H1 (cell line): ENCODE measurements at regions not wholly inside any gene's neighbourhood (a gene's known extent, or its start where the extent isn't known, plus 50 kb on each side); places are given as distances from the start of the nearest gene placed in this dataset.

Experiments used
- BRCA1 ChIP-seq: IDR thresholded peaks from 2 replicates; pipeline ENCODE4 v1.6.1; 2012; ENCODE audit warnings: low read depth, low read length, improper control_type of control experiment
- CHD1 ChIP-seq: IDR thresholded peaks from 2 replicates; pipeline ENCODE4 v1.6.1; 2012; ENCODE audit warnings: low read depth, low read length, improper control_type of control experiment
- POLR2A ChIP-seq, 2 experiments: IDR thresholded peaks; 1 replicate in 1 of 2; 2 replicates in 1 of 2; pipeline ENCODE4 v1.6.1; 2011; ENCODE audit warnings: low read depth in 2 of 2, low read length in 2 of 2, mild to moderate bottlenecking in 2 of 2; ENCODE audit errors: control extremely low read depth in 1 of 2
- SAP30 ChIP-seq: fragments of 300-600 bp; sonication (generic); IDR thresholded peaks from 2 replicates; pipeline ENCODE4 v1.7.1; 2012; ENCODE audit warnings: low read length, moderate library complexity, mild to moderate bottlenecking, inconsistent platforms; ENCODE audit not compliant: insufficient read depth, insufficient replicate concordance

- TF ChIP-seq POLR2A (IDR thresholded peaks at IDR 0.05; ENCODE audit: control extremely low read depth in 1 of 2, low read depth in 2 of 2, low read length in 2 of 2) = no peak
- no peak for TF ChIP-seq CHD1
- TF ChIP-seq SAP30 = no peak
- TF ChIP-seq BRCA1 = no peak
Observed at GRCh38 chr1:88060112-88060673, 623.9 kb upstream of the PKN2 start (continued).
